ENCODE measurements at regions not wholly inside any gene's neighbourhood (a gene's known extent, or its start where the extent isn't known, plus 50 kb on each side); places are given as distances from the start of the nearest gene placed in this dataset.

DNA sequence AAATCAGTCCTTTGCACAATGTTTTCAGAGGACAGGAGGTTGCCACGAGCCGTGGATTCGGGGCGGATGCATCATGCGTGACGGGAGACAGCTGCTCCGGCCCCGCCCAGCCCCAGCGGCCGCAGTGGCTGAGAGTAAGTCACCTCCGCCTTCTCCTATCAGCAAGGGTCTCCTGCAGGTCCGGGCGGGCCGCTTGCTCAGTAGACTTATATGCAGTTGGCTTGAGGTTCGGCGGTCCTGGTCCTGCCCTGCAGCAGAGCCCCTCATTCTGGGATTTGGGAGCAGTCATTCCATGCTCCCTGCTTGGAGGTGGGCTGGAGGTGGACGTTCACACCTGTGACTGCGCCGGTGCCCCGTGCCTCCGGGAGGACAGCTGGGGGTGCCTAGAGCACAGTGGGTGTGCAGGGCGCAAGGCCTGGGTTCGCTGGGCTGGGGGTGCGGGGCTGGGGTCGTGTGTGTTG, 86.3 kb upstream of the ADRA2C start:
- TF ChIP-seq, protein P1, sequence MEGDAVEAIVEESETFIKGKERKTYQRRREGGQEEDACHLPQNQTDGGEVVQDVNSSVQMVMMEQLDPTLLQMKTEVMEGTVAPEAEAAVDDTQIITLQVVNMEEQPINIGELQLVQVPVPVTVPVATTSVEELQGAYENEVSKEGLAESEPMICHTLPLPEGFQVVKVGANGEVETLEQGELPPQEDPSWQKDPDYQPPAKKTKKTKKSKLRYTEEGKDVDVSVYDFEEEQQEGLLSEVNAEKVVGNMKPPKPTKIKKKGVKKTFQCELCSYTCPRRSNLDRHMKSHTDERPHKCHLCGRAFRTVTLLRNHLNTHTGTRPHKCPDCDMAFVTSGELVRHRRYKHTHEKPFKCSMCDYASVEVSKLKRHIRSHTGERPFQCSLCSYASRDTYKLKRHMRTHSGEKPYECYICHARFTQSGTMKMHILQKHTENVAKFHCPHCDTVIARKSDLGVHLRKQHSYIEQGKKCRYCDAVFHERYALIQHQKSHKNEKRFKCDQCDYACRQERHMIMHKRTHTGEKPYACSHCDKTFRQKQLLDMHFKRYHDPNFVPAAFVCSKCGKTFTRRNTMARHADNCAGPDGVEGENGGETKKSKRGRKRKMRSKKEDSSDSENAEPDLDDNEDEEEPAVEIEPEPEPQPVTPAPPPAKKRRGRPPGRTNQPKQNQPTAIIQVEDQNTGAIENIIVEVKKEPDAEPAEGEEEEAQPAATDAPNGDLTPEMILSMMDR (conservative IDR thresholded peaks at IDR 0.05; ENCODE audit: control insufficient read depth, insufficient read depth, low read depth, low read length): no peak
- no peak overlapping the region for H3K4me3 ChIP-seq (ENCODE audit: control insufficient read depth, low read depth, low read length)

DNA sequence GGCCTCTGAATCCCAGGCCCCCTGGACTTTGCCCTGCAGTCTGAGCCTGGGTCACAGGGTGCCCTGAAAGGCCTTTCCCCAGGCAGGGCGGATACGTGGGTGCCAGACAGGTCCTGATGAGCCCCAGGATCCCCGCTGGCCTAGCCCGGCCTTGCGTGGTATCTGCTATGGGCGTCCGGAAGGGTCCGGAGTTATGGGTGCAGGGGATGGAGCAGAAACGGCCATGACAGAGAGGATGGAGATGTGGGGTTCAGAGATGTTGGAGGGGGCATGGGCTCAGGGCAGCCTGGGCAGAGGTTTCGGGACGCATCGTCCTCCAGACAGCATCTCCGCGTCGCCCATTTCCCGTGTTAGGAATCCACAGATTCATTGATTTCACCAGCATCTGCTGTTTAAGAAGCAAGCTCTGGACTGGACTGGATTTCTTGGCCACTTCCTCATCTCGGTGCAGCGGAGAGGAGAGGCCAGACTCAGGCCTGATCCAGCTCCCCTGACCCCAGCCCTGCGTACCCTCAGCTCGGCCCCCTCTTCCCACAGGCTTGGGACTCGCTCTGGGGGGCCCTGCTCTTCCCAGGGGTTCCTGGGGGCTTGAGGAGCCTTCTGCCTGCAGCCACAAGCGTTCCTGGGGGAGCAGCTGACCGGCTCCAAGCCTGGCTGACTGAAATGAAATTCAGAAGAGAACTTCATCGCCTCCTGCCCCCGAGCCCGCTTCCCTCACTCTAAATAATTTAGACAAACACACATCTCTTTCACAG, 86.9 kb upstream of the ADRA2C start:
- DNase-seq (ENCODE audit: low read depth): no peak
- H3K4me3 ChIP-seq (ENCODE audit: control insufficient read depth, low read depth, low read length): no peak overlapping the region
- TF ChIP-seq, protein P1 (conservative IDR thresholded peaks at IDR 0.05; ENCODE audit: control insufficient read depth, insufficient read depth, low read depth, low read length): no peak

More for the DNA sequence above, 86.3 kb upstream of the ADRA2C start:
- DNase-seq (ENCODE audit: low read depth): no peak

DNA sequence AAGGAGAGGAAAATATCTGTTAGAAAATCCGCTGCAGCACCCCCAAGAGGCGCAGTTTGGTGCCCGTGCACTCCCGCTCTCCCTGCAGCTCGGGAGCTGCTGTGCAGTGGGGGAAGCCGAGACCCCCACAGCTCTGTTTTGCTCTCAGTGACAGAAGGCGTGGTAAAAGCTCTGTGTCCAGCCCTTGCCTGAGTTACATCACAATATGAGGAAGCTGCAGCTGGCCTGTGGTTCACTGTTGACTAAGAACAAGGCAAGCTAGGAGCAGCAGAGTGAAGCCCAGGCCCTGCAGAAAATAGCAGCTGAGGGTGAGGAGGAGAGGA, 88.5 kb upstream of the ADRA2C start:
- no peak for DNase-seq (ENCODE audit: low read depth)
- H3K4me3 ChIP-seq (ENCODE audit: control insufficient read depth, low read depth, low read length): no peak overlapping the region
- TF ChIP-seq, protein P1 (conservative IDR thresholded peaks at IDR 0.05; ENCODE audit: control insufficient read depth, insufficient read depth, low read depth, low read length): no peak

DNA sequence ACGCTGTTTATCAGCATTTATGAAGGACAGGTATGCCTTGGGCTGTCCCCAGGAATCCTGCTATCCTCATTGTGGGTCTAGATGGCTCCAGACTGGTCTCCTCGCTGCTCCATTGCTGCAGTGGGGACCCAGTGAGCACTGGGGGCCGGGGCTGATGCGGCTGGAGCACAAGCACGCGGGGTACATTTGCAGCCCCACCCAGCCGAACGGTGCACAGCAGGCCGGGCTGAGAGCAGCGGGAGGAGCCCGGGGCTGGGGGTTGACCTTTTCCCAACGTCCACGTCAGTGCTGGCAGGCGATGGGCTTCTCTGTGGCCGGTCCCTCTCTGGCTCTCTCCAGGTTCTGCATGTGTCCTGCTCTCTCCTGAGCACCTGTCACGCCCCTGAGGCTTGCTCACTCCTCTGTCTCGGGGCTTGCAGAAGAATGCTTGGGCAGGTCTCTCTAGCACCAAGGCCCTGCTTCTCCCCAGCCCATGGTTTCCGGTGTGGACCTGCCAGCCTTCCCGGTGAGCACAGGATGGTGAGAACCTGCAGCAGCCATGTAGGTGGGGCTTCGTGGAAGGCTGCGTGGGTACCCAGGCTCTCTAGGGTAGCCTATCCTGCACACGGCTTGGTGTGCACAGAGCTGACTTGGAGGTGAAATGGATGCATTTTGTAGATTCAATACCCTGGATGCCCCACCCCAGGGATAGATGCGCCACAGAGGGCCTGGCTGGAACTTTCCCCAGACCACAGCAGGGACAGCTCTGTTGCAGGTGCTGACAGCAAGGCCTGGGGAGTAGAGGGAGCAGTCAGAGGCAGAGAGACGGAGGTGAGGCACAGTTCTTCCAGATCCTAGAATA, 89.1 kb upstream of the ADRA2C start:
- DNase-seq (ENCODE audit: low read depth): no peak
- TF ChIP-seq, protein P1 (conservative IDR thresholded peaks at IDR 0.05; ENCODE audit: control insufficient read depth, insufficient read depth, low read depth, low read length): no peak
- H3K4me3 ChIP-seq (ENCODE audit: control insufficient read depth, low read depth, low read length): no peak overlapping the region

DNA sequence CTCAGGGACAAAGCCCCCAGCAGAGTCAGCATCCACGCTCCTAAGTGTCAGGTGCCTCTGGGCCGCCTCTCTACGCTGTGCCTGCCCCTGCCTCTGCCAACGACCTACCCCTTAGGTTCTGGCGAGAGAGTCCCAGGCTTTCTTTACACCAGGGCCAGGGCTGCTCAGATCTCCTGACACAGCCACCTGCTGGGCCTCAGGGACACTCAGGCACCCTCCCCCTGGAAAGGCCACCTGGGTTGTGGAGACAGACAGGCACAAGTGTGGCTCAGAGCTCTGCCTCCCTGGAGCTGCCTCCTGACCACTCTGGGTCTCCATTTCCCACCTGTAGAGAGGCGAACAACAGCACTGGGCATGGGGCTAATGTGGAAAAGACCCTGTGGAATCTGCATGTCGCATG, 90.0 kb upstream of the ADRA2C start:
- no peak overlapping the region for H3K4me3 ChIP-seq (ENCODE audit: control insufficient read depth, low read depth, low read length)
- TF ChIP-seq, protein P1 (conservative IDR thresholded peaks at IDR 0.05; ENCODE audit: control insufficient read depth, insufficient read depth, low read depth, low read length): no peak
- DNase-seq (ENCODE audit: low read depth): no peak

DNA sequence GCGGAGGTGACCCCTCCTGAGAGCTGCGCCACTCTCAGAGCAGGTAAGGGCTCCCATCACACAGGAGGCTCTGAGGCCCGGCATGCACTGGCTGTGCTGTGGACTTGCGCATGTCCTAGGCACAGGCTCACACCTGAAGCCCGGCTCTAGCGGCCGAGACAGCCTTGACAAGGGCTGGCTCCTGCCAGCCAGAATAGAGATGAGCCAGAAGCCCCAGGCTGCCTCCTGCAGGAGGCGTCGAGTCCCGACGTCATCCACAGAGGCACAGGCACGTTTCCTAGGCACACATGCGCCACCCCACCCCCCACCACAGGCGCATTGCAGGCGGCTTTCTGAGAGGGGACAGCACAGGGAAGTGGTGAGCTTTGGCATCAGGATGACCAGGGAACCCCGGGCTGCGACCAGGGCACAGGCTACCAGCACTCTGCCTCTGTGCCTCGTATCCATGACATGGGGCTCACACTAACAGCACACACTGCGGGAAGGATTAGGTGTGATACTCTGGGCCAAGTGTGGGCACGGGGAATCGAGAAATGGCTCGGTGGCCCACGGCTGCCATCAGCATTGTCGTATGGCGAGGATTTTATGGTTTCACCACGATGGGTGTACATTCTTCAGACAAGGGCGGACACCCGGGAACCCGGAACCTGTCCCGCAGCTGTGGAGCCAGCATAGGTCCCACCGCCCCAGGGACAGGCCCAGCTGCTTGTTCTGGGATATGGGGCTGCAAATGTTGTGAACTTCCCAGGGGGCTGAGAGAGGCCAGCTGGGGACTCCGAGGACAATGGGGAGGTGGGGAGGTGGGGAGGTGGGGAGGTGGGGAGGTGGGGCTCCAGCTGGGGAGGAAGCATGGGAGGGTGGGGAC, 90.7 kb upstream of the ADRA2C start:
- TF ChIP-seq, protein P1 (conservative IDR thresholded peaks at IDR 0.05; ENCODE audit: control insufficient read depth, insufficient read depth, low read depth, low read length): no peak
- DNase-seq (ENCODE audit: low read depth): no peak
- H3K4me3 ChIP-seq (ENCODE audit: control insufficient read depth, low read depth, low read length): no peak overlapping the region

Measured in fibroblast of mammary gland (primary cell).